KBM-7 (cell line): ENCODE measurements at regions not wholly inside any gene's neighbourhood (a gene's known extent, or its start where the extent isn't known, plus 50 kb on each side); places are given as distances from the start of the nearest gene placed in this dataset.
"Not testable (repeated sequence)": the region's sequence is repeated elsewhere in the genome, so short reads cannot be mapped to it uniquely, and the experiment has no call there.

Source experiments
- DNase-seq: peaks from one replicate; pipeline ENCODE4 v3.0.0-alpha.2; 2015
- in situ Hi-C: fragments of 300-500 bp; cut with MboI; formaldehyde crosslinking; loops from 2 replicates; pipeline ENCODE4 v1.14.3; 2020; ENCODE audit warnings: low sequenced_read_pairs, low pct_unique_long_range_greater_than_20kb, mixed read lengths

- in situ Hi-C loops: no loop called here
- DNase-seq: no peak
Measured at GRCh38 chr9:73061146-73061545, 90.5 kb upstream of the ANXA1 start.

- in situ Hi-C loops: no loop called here
- DNase-seq: no peak
Measured at GRCh38 chr9:73059247-73059646, 92.4 kb upstream of the ANXA1 start.

- no peak for DNase-seq
- in situ Hi-C loops: no loop called here
Measured at GRCh38 chr9:73056245-73056644, 95.4 kb upstream of the ANXA1 start.

DNA sequence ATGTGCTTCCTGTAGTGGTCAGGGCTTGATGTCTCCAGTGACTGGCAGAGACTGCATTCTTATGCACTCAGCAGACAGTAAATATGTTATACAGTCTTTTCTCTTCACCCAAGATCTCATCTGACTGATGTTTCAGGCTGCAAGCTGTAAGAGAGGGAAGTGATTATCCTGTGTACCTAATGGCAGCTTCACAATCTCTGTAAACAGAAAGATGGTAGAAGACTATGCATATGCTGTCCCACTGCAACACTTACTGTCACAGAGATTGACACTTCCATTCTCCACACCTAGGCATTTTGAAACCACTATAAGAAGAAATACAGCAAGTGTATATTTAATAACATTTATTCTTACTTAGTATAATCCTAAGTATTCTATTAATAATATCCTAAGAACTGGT lies 97.6 kb upstream of the ANXA1 start:
- in situ Hi-C loops: no loop called here
- DNase-seq: no peak

GRCh38 chr9:73053543-73053942 lies 98.1 kb upstream of the ANXA1 start:
- in situ Hi-C loops: no loop called here
- DNase-seq: no peak

GRCh38 chr9:73050887-73051550 lies 98.2 kb upstream of the ALDH1A1 start:
- in situ Hi-C loops: no loop called here
- DNase-seq: no peak

GRCh38 chr9:73050065-73050816 lies 97.4 kb upstream of the ALDH1A1 start:
- no peak for DNase-seq
- in situ Hi-C loops: no loop called here

DNA sequence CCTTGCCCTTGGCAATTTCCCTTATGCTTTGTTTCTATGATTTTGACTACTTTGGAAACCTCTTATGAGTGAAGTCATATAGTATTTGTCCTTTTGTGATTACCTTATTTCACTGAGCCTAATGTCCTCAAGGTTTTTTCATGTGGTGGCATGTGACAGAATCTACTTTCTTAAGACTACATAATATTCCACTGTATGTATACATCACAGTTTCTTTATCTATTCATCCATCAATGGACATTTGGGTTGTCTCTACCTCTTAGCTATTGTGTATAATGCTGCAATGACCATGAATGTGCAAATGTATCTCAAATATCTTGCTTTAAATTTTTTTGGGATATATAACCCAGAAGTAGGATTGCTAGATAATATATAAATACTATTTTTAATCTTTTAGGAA lies 96.4 kb upstream of the ALDH1A1 start:
- in situ Hi-C loops: no loop called here

DNA sequence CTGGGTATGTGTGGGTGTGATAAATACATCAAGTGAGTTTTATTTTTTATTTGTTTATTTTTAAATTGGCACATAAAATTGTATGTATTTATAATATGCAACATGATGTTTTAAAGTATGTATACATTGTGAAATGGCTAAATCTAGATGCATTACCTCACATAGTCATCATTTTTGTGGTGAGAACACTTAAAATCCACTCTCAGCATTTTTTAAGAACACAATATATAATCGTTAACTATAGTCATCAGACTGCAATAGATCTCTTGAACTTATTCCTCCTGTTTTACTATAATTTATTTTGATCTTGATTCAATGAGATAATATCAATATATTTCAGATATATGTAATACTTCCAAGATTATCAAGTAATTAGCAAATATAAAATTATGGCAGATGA lies 93.9 kb upstream of the ALDH1A1 start:
- in situ Hi-C loops: no loop called here
- no peak for DNase-seq

More for the DNA sequence above, 96.4 kb upstream of the ALDH1A1 start:
- DNase-seq: no peak

GRCh38 chr9:73044776-73045175 lies 91.9 kb upstream of the ALDH1A1 start:
- in situ Hi-C loops, DNase-seq: not testable (repeated sequence)

DNA sequence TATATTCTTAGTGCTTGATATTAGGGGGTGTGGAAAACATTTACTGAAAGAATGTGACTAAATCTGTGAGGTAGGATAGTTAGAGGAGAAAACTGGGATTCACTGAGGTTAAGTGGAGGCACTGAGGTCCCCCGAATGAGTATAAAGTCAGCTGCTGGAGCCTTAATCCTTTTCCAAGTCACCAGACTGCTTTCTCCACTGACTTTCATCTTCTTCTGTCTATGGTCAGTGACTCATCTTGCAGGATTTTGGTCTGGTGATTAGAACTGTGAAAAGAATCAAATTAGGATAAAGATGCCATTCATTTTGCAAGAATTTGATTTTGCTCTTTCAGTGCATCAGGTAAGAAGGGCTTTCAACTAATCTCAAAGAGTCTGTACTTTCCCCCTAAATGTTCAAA lies 89.3 kb upstream of the ALDH1A1 start:
- in situ Hi-C loops: no loop called here
- DNase-seq: no peak

GRCh38 chr9:73039271-73040263 lies 86.7 kb upstream of the ALDH1A1 start:
- DNase-seq: no peak
- in situ Hi-C loops: no loop called here

DNA sequence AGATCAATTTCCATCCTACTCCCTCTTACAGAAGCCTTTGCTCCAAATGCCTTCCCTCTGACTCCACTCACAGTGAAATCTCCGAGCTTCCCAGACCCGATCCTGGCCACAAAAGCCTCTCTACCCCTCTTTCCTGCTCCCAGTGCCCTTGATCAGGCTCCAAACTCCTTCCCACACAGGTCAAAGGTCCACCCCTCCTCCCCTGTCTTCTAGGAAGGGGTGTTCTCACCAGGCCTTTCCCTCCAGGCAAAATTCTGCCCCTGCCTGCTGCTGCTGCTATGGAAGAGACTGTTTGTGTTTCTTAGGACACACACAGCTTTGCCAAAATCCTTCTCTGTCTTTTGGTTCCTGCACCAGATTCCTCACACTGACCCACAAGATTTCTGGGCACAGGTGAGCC lies 85.8 kb upstream of the ALDH1A1 start:
- in situ Hi-C loops: no loop called here
- no peak for DNase-seq

DNA sequence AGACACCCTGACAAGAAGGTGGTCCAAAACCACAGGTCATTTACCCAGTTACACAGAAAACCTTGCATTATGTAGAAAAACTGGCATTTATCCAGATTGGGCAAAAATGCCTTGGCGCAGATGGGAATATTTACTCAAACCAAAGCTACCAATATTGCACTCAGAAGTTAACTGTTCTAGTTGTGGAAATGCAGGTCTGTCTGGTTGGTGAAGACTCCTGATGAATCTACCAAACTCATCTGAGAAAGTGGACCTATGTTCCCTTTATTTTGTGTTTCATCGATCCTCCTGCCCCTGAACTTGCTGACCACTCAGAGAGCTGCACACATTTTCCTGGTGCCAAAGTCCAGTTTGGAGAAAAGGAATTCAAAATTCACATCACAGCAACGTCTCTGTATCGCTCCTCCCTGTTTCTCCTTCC lies 85.2 kb upstream of the ALDH1A1 start:
- in situ Hi-C loops: no loop called here

GRCh38 chr9:73037613-73038012 lies 84.8 kb upstream of the ALDH1A1 start:
- in situ Hi-C loops: no loop called here
- no peak for DNase-seq

More for the DNA sequence above, 85.2 kb upstream of the ALDH1A1 start:
- DNase-seq: no peak

DNA sequence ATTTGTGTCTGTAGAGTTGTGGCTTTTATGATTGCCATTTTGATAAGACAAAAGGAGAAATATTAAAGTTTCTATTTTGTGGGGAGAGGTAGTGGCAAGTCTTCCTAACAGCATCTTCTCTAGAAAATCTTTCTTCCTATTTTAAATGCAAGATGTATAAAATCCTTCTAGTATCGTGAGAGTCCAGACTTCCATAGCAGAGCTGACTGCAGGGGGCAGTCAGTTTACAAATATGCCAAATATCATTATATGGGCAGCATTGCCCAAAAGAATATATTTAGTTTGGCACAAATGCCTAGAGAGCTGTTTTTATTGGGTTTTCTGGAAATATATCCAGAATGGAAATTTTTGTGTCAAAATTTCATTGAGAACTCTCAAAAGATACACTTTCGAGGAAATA lies 82.1 kb upstream of the ALDH1A1 start:
- no peak for DNase-seq
- in situ Hi-C loops: no loop called here

GRCh38 chr9:73031350-73031749 lies 78.5 kb upstream of the ALDH1A1 start:
- in situ Hi-C loops: no loop called here
- DNase-seq: no peak

DNA sequence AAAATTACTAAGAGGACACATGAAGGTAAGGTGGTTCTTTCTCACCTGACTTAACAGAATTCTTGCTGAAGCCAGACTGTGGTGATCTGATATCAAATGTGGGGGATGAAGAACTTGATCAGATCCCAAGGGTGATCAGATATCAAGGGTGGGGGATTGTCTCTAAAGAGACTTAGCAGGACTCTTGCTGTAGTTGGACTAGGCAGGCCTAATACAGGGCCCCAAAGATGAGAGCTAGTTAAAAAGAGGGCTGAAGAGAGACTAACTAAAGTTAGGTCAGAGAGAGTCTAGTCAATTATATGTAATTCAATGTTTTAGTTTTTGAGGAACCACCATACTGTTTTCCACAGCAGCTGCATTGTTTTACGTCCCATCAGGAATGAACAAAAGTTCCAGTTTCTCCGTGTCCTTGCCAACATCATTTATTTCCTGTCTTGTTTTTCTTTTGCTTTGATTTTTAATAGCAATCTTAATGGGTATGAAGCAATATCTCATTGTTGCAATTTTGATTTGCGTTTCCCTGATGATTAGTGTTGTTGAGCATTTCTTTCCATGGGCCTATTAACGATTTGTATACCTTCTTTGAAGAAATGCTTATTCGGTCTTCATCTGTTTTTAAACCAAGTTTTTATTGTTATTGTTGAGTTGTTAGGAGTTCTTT lies 77.6 kb upstream of the ALDH1A1 start:
- in situ Hi-C loops: no loop called here
- no peak for DNase-seq

- no peak for DNase-seq
- in situ Hi-C loops: no loop called here
Measured at GRCh38 chr9:73029346-73029745, 76.5 kb upstream of the ALDH1A1 start.
